ENCODE measurements at regions not wholly inside any gene's neighbourhood (a gene's known extent, or its start where the extent isn't known, plus 50 kb on each side); places are given as distances from the start of the nearest gene placed in this dataset.
"Not testable (repeated sequence)": the region's sequence is repeated elsewhere in the genome, so short reads cannot be mapped to it uniquely, and the experiment has no call there.

DNA sequence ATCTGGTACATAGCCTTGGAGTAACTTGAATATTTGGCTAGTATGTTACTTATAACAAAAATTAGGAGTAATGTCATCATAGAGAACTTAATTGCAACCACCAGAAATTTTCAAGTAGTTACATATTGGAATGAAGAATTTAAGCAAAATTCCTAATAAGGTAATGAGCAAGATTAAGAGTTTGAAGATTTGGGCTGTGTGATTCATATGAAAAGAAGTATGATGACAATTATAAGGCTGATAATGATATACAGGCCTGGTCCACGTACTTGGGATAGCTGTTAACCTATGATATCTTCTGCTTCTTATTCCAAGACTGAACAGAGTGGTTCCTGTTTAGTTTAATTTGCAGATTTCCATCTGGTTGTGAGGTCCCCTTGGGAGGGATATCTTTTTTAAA, 463.9 kb downstream of the RAPGEF2 start:
- peaks cover 18% of the 10 kb centered on the region for H3K9me3 Mint-ChIP-seq
- DNase-seq, result no peak
- CTCF ChIA-PET, result no interaction called here

DNA sequence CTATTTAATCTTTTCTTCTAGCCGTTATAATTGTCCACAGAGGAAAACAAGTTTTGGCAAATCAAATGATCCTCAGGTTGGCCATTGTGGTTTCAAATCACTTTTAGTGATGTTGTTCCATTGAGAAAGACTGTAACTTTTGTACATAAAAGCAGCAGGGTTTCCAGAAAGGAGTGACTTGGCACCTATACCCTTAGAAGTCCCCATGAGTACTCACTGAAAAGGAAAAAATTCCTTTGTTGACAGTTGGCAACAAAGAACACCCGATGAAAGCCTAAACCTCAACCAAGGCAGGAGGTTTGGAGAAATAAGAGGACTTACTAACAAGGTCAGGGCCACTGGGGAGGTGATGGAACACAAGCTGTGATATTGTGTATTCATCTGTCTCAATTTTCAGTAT, 474.4 kb downstream of the RAPGEF2 start:
- H3K4me1 Mint-ChIP-seq, result no peaks in the 10 kb centered on the region
- H3K27ac Mint-ChIP-seq, result no peak overlapping the region
- H3K36me3 Mint-ChIP-seq, result no peaks in the 10 kb centered on the region
- H3K4me3 Mint-ChIP-seq, result no peak overlapping the region
- peaks cover under 1% of the 10 kb centered on the region for H3K9me3 Mint-ChIP-seq
- no peak for DNase-seq
- CTCF ChIA-PET, result no interaction called here
- no peaks in the 10 kb centered on the region for H3K27me3 Mint-ChIP-seq

More for the DNA sequence above, 463.9 kb downstream of the RAPGEF2 start:
- Mint-ChIP-seq H3K4me1 (no peaks in the 10 kb centered on the region), H3K36me3 (no peaks in the 10 kb centered on the region), H3K27me3 (no peaks in the 10 kb centered on the region), H3K27ac (no peak overlapping the region), H3K4me3 (no peak overlapping the region)

DNA sequence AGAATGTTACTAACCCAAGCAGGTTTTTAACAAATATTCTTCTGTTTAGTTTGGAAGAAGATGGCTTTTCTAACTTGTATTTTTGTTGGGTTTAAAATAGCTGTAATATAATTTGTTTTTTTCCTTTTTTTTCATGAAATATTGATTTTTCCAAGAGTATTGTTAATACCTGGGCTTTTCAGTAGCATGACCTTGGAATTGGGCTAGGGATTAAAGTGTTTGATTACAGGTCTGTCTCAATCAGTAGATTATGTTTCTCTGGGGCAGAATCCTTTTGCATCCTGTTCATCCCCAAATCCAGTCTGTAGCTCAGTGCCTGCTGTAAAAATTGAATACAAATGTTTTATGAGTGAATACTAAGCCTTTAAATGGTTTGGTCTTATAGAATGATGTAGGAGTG, 479.8 kb downstream of the RAPGEF2 start:
- H3K36me3 Mint-ChIP-seq, result no peaks in the 10 kb centered on the region
- no peak overlapping the region for H3K4me3 Mint-ChIP-seq
- CTCF ChIA-PET, result no interaction called here
- H3K4me1 Mint-ChIP-seq, result no peaks in the 10 kb centered on the region
- no peaks in the 10 kb centered on the region for H3K27me3 Mint-ChIP-seq
- peaks cover 16% of the 10 kb centered on the region for H3K9me3 Mint-ChIP-seq
- H3K27ac Mint-ChIP-seq, result no peak overlapping the region
- DNase-seq, result no peak

DNA sequence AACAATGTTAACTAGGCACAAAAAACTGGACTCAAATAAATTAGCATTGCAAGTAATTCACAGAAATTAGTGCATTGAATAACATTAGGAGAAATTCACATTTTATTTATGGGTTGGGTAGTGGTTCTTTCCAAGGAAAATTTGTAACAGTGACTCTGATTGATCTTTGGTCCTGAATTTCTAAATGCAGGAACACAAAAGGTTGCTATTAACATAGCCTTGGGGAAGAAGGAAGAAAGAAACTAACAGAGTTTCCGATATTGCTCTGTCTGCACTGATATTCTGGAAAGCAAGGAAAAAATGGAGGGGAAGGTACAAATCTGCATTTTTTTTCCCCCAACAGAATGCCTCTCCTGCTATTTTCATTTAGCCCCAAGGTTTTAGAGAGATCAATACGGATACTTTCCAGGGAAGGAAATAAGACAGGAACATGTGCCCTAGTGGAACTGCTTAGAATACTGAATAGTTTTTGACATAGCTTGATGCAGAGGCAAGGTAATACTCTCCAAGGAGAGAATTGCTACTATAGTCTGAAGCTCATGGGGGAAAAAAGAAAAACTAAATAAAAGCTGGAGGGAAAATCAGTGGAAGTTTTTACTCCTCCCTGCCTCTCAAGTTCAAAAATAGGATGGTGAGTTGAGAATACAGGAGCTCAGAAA, 490.1 kb downstream of the RAPGEF2 start:
- CTCF ChIA-PET, result no interaction called here
- H3K36me3 Mint-ChIP-seq, result no peaks in the 10 kb centered on the region
- no peak for DNase-seq
- H3K4me3 Mint-ChIP-seq, result no peak overlapping the region
- peaks cover 2% of the 10 kb centered on the region for H3K9me3 Mint-ChIP-seq
- no peak overlapping the region for H3K27ac Mint-ChIP-seq
- H3K4me1 Mint-ChIP-seq, result no peaks in the 10 kb centered on the region
- H3K27me3 Mint-ChIP-seq, result no peaks in the 10 kb centered on the region

DNA sequence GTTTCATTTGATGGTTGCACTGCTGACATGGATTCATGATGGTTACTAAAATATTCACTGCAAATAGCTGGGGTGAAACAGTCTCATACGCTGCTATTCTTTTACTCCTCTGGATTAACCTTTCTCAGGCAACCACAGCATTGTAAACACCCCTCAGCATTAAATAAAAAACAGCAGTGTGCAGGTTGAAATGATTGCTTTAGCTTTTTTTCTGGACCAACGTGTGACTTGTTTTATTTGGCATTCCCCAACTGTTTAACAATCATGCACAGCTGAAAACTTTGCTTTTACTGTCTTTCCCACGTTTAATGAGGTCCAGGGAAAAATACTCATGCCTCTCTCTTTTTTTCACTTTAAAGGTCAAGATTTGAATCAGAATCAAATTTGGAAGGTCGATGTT, 490.8 kb downstream of the RAPGEF2 start:
- H3K36me3 Mint-ChIP-seq, result no peaks in the 10 kb centered on the region
- no peaks in the 10 kb centered on the region for H3K4me1 Mint-ChIP-seq
- no peak overlapping the region for H3K27ac Mint-ChIP-seq
- CTCF ChIA-PET, result no interaction called here
- no peaks in the 10 kb centered on the region for H3K27me3 Mint-ChIP-seq
- no peak overlapping the region for H3K4me3 Mint-ChIP-seq
- peaks cover 2% of the 10 kb centered on the region for H3K9me3 Mint-ChIP-seq
- no peak for DNase-seq

DNA sequence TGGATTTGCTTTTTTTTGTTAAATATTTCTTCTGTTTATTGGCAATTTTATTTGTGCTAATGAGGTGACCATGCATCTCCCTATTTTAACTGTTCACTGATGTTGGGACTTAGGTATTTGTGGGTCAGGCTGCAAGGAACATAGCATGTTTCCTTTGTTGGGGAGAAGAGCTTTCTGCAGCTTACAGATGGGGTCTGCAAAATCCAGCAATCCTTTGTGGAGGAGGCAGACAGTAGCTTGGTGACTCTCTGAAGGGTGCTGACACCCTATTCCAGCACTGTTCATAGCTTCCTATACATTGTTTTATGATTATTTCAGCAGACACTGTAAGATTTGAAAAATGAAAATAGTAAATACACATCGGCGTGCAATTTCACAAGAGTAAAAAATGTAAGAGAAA, 491.7 kb downstream of the RAPGEF2 start:
- CTCF ChIA-PET, result no interaction called here
- no peak overlapping the region for H3K4me3 Mint-ChIP-seq
- DNase-seq, result no peak
- H3K36me3 Mint-ChIP-seq, result no peaks in the 10 kb centered on the region
- H3K27me3 Mint-ChIP-seq, result no peaks in the 10 kb centered on the region
- H3K9me3 Mint-ChIP-seq, result no peaks in the 10 kb centered on the region
- H3K4me1 Mint-ChIP-seq, result no peaks in the 10 kb centered on the region
- H3K27ac Mint-ChIP-seq, result no peak overlapping the region

DNA sequence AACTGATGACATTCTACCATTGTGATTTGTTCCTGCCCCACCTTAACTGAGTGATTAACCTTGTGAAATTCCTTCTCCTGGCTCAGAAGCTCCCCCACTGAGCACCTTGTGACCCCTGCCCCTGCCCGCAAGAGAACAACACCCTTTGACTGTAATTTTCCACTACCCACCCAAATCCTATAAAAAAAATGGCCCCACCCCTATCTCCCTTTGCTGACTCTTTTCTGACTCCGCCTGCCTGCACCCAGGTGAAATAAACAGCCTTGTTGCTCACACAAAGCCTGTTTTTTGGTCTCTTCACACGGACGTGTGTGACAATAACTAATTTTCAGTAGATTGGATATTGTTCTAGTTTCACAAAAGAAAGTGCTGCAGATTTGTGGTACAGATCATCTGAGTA, 492.2 kb downstream of the RAPGEF2 start:
- H3K4me1 Mint-ChIP-seq, H3K36me3 Mint-ChIP-seq, H3K4me3 Mint-ChIP-seq, CTCF ChIA-PET, H3K27ac Mint-ChIP-seq, DNase-seq, H3K9me3 Mint-ChIP-seq, H3K27me3 Mint-ChIP-seq: not testable (repeated sequence)

DNA sequence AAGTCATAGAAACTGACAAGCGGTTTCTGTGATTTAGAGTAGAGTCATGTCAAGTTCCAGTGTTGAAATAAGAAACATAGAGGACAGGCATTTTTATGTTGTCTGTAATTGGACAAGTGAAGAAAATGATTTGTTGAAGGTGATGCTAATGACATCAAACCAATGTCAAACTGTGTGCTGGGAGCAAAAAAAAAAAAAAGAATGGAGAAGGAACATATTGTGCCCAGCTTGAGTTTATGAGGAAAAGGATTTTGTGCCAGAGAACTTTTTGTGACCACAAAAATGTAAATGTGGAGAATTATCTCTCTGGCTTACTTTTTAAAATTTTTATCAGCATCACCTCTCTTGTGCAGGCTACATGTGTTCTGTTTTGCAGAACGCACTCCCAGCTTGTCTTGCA, 495.7 kb downstream of the RAPGEF2 start:
- Mint-ChIP-seq H3K27me3 (no peaks in the 10 kb centered on the region), H3K4me3 (no peak overlapping the region), H3K9me3 (no peaks in the 10 kb centered on the region), H3K4me1 (no peaks in the 10 kb centered on the region), H3K27ac (no peak overlapping the region), H3K36me3 (no peaks in the 10 kb centered on the region)
- no peak for DNase-seq
- CTCF ChIA-PET, result no interaction called here

DNA sequence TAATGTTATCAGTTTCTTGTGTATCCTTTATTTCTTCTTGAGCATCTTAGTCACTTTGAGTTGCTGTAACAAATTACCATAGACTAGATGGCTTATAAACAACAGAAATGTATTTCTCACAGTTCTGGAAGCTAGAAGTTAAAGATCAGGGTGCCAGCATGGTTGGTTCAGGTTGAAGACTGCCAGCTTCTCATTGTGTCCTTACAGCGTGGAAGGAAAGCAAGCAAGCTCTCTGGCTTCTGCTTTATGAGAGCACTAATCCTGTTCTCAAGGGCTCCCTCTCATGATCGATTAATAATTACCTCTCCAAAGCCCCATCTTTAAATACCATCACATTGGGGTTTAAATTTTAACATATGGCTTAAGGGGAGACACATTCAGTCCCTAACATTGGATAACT, 497.2 kb downstream of the RAPGEF2 start:
- Mint-ChIP-seq H3K27ac (no peak overlapping the region), H3K4me1 (no peaks in the 10 kb centered on the region), H3K36me3 (no peaks in the 10 kb centered on the region), H3K27me3 (no peaks in the 10 kb centered on the region), H3K9me3 (no peaks in the 10 kb centered on the region), H3K4me3 (no peak overlapping the region)
- CTCF ChIA-PET, result no interaction called here
- no peak for DNase-seq

DNA sequence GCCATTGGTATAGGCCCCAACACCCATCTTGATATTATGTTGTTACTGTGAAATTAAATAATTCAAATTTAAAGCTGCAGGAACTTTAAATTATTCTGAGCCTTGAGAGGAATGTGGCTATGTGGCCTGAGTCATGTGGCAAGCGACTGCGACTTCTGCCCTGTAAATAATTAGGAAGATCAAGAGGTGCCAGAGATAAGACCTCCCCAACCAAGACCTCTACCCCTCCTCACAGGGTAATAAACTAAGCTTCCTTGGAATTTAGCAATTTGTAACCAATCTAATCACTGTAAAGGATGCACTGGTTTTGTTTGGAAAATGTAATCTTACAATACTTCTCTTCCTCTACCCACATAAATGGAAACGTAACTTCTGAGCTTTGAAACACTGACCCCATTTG, 501.9 kb downstream of the RAPGEF2 start:
- H3K4me3 Mint-ChIP-seq, result no peak overlapping the region
- H3K27me3 Mint-ChIP-seq, result no peaks in the 10 kb centered on the region
- H3K9me3 Mint-ChIP-seq, result no peaks in the 10 kb centered on the region
- CTCF ChIA-PET, result interaction anchor here (0.7 kb wide), 1 partner anchor 58 kb away, joined by 3 read pairs; no protein-coding TSS in a partner anchor
- DNase-seq, result no peak
- H3K36me3 Mint-ChIP-seq, result no peaks in the 10 kb centered on the region
- H3K4me1 Mint-ChIP-seq, result no peaks in the 10 kb centered on the region
- H3K27ac Mint-ChIP-seq, result no peak overlapping the region

DNA sequence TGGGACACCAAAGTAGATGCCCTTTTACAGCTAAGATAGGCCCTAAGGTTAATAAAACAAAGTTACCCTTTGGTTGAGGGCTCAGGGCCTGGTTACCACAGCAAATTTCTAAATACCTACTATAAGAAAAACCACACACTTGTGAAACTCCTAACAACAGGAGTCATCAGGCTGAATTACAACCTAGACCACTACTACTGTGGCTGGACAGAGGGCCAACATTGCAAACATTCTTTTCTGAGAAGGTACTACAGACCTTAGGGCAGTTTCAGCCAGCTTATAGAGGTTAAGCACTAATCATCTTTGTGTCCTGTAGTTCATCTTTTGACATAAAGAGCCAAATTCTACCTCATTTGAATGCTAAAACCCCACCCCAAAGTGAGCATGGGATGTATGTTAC, 504.0 kb downstream of the RAPGEF2 start:
- no peaks in the 10 kb centered on the region for H3K36me3 Mint-ChIP-seq
- CTCF ChIA-PET, result no interaction called here
- H3K9me3 Mint-ChIP-seq, result no peaks in the 10 kb centered on the region
- H3K4me3 Mint-ChIP-seq, result no peak overlapping the region
- H3K27ac Mint-ChIP-seq, result no peak overlapping the region
- no peaks in the 10 kb centered on the region for H3K4me1 Mint-ChIP-seq
- no peaks in the 10 kb centered on the region for H3K27me3 Mint-ChIP-seq
- DNase-seq, result no peak

DNA sequence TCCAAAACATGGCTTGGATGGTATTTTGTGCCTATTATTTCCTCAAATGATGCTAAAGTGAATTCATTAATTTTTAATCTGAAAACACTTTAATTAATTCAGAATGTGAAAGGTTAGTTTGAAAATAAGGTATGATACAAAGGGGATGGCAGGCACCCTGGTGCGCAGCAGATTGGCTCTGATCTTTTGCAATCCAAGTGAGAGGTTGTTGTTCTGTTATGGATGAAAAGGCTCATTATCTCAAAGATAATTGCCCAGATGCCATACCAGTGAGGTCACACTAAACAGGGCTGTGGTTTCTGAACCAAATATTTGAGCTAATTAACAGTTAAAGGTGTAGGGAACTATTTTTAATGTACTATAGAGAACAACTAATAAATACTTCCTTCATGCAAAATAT, 504.9 kb downstream of the RAPGEF2 start:
- CTCF ChIA-PET, result no interaction called here
- H3K4me1 Mint-ChIP-seq, result no peaks in the 10 kb centered on the region
- H3K36me3 Mint-ChIP-seq, result no peaks in the 10 kb centered on the region
- no peak for DNase-seq
- H3K27me3 Mint-ChIP-seq, result no peaks in the 10 kb centered on the region
- H3K4me3 Mint-ChIP-seq, result no peak overlapping the region
- H3K27ac Mint-ChIP-seq, result no peak overlapping the region
- no peaks in the 10 kb centered on the region for H3K9me3 Mint-ChIP-seq

DNA sequence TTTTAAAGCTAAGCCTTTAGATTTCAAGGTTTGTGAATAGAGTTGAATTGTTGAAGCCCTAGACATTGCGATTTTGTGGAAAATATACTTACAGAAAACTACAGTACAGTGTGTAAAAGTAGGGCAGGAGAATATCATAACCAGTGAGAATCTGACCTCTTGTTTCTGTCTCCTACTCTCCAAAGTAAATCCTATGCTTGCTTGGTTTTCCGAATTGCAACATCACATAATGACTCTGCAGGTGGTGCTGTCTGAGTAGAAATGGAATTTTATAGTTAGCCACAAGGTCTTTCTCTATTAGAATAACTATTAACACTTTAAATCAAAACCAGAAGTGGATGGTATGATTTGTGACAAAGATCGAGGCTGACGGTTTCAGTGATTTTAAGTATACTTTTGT, 505.6 kb downstream of the RAPGEF2 start:
- H3K27me3 Mint-ChIP-seq, result no peaks in the 10 kb centered on the region
- CTCF ChIA-PET, result no interaction called here
- no peak overlapping the region for H3K27ac Mint-ChIP-seq
- H3K9me3 Mint-ChIP-seq, result no peaks in the 10 kb centered on the region
- no peaks in the 10 kb centered on the region for H3K4me1 Mint-ChIP-seq
- no peaks in the 10 kb centered on the region for H3K36me3 Mint-ChIP-seq
- no peak overlapping the region for H3K4me3 Mint-ChIP-seq
- no peak for DNase-seq

DNA sequence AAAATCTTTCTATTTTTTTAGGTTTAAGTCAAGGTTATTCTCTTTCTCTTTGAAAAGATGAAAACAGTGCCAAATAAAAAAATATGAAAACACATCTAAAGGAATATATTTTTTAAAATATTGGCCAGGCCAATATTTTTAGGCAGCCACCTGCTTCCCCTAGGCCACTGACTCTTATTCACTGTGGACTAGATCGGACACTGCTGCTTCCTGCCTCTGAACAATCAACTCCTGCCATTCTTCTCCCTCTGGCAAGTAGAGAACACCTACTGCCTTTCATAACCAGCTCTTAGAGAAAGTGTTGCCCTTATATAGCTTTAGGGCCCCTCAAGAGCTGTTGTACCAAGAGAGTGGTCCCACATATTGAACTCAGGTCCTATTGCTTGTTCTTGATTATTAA, 529.2 kb downstream of the RAPGEF2 start:
- Mint-ChIP-seq H3K27ac (no peak overlapping the region), H3K4me3 (no peak overlapping the region), H3K4me1 (no peaks in the 10 kb centered on the region), H3K36me3 (no peaks in the 10 kb centered on the region), H3K9me3 (no peaks in the 10 kb centered on the region), H3K27me3 (no peaks in the 10 kb centered on the region)
- no peak for DNase-seq
- CTCF ChIA-PET, result no interaction called here

DNA sequence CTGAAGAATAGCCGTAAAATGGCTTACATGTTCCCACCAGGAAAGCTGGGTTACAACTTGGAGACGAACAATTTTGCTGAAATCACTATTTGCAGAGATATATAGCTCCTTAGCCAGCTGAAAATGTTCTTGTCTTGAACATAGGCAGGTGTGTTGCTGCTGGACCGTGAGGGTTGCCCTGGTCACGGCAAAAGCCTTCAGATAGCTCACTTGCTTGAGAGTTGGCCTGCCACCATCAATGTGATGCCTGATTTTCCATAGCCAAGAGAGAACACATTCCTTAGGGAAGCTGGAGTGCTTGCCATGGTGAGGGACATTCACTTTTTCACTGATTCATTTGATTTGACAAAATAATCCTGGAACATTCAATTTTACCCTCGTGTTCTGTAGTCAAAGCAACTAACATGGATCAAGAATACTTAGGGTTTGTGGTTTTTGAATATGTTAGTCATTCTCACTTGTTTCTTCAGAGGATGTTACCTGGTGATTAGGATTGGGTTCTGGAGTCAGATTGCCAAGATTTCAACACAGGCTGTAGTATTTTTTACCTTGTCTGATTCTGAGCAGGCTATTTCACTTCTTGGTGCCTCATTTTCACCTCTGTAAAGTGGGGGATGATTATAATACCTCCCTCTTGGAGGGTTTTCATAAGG, 536.9 kb downstream of the RAPGEF2 start:
- CTCF ChIA-PET, result no interaction called here
- H3K9me3 Mint-ChIP-seq, result peaks cover 7% of the 10 kb centered on the region
- no peaks in the 10 kb centered on the region for H3K27me3 Mint-ChIP-seq
- DNase-seq, result no peak
- no peaks in the 10 kb centered on the region for H3K36me3 Mint-ChIP-seq
- H3K27ac Mint-ChIP-seq, result no peak overlapping the region
- no peaks in the 10 kb centered on the region for H3K4me1 Mint-ChIP-seq
- H3K4me3 Mint-ChIP-seq, result no peak overlapping the region

DNA sequence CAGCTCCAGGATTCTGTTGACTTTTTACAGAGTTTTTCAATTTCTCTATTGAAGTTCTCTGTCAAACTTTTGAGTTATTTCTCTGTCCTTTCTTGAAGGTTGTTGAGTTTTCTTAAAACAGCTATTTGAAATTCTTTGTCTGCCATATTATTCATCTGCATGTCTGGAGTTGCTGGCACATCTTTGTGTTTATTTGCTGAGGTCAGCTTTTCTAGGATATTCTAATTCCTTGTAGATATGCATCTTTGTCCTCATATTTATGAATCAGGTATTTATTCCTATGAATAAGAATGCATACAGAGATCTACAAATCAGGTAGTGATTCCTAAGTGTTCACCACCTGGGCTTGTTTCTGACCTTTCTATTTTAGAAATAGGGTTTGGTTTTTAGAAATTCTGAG, 546.4 kb downstream of the RAPGEF2 start:
- CTCF ChIA-PET, result no interaction called here
- Mint-ChIP-seq H3K27ac (no peak overlapping the region), H3K4me1 (no peaks in the 10 kb centered on the region), H3K27me3 (no peaks in the 10 kb centered on the region), H3K36me3 (no peaks in the 10 kb centered on the region), H3K9me3 (peaks cover 2% of the 10 kb centered on the region), H3K4me3 (no peak overlapping the region)
- no peak for DNase-seq

Data from activated naive CD4-positive, alpha-beta T cell treated with anti-CD3 and anti-CD28 coated beads, Interleukin-2, amount 10 ng/mL, durations not matched to agents 7 days and 5 days (primary cell).